SU-DHL-6 (cell line): ENCODE measurements at regions not wholly inside any gene's neighbourhood (a gene's known extent, or its start where the extent isn't known, plus 50 kb on each side); places are given as distances from the start of the nearest gene placed in this dataset.

ENCODE experiments used
- CTCF ChIP-seq: fragments of 200-600 bp; sonication (generic); IDR thresholded peaks from one replicate; pipeline ENCODE4 v1.5.1; 2017; ENCODE audit warnings: antibody characterized with exemption, mild to moderate bottlenecking, low read length, moderate library complexity; ENCODE audit not compliant: insufficient read depth, poor library complexity, severe bottlenecking
- EZH2phosphoT487 ChIP-seq: fragments of 200-600 bp; sonication (generic), shearing (Covaris generic); conservative IDR thresholded peaks from 2 replicates; pipeline ENCODE4 v1.6.1; 2018; ENCODE audit warnings: mild to moderate bottlenecking, antibody characterized with exemption, low read length, moderate library complexity, mixed read lengths

GRCh38 chr9:108389056-108389455, 466.7 kb downstream of the ACTL7B start:
- TF ChIP-seq CTCF (no peak), EZH2phosphoT487 (no peak)
